ENCODE measurements at regions not wholly inside any gene's neighbourhood (a gene's known extent, or its start where the extent isn't known, plus 50 kb on each side); places are given as distances from the start of the nearest gene placed in this dataset.
A peak's percentile ranks its signal among the peaks of the same experiment; 100 is the strongest.

GRCh38 chr10:94183666-94184264 lies 179.0 kb downstream of the NOC3L start:
- no peak for DNase-seq (ENCODE audit: low read depth in 2 of 2)

GRCh38 chr10:94186722-94187121 lies 176.0 kb downstream of the NOC3L start:
- no peak for DNase-seq (ENCODE audit: low read depth in 2 of 2)

- no peak for DNase-seq (ENCODE audit: low read depth in 2 of 2)
Observed at GRCh38 chr10:94192333-94192732, 170.4 kb downstream of the NOC3L start.

GRCh38 chr10:94192974-94193373 lies 169.8 kb downstream of the NOC3L start:
- peak in 1 of 2 donors; percentile 28 for DNase-seq (ENCODE audit: low read depth in 2 of 2)

GRCh38 chr10:94193466-94193924 lies 169.2 kb downstream of the NOC3L start:
- peak in 1 of 2 donors; percentile 80 for DNase-seq (ENCODE audit: low read depth in 2 of 2)

GRCh38 chr10:94194256-94194655 lies 168.5 kb downstream of the NOC3L start:
- DNase-seq (ENCODE audit: low read depth in 2 of 2), result peak; percentile 21 to 52

- no peak for DNase-seq (ENCODE audit: low read depth in 2 of 2)
Observed at GRCh38 chr10:94197241-94197640, 165.5 kb downstream of the NOC3L start.

- no peak for DNase-seq (ENCODE audit: low read depth in 2 of 2)
Observed at GRCh38 chr10:94198324-94198723, 164.4 kb downstream of the NOC3L start.

GRCh38 chr10:94199565-94199964 lies 163.2 kb downstream of the NOC3L start:
- no peak for DNase-seq (ENCODE audit: low read depth in 2 of 2)

GRCh38 chr10:94200146-94200837 lies 162.4 kb downstream of the NOC3L start:
- no peak for DNase-seq (ENCODE audit: low read depth in 2 of 2)

GRCh38 chr10:94205396-94205831 lies 157.3 kb downstream of the NOC3L start:
- peak in 1 of 2 donors; percentile 92 for DNase-seq (ENCODE audit: low read depth in 2 of 2)

- DNase-seq (ENCODE audit: low read depth in 2 of 2), result peak in 1 of 2 donors; percentile 49
Observed at GRCh38 chr10:94206176-94206575, 156.6 kb downstream of the NOC3L start.

GRCh38 chr10:94208315-94208714 lies 154.4 kb downstream of the NOC3L start:
- DNase-seq (ENCODE audit: low read depth in 2 of 2), result no peak

GRCh38 chr10:94210440-94211168 lies 152.1 kb downstream of the NOC3L start:
- no peak for DNase-seq (ENCODE audit: low read depth in 2 of 2)

GRCh38 chr10:94211169-94211510 lies 151.6 kb downstream of the NOC3L start:
- DNase-seq (ENCODE audit: low read depth in 2 of 2), result no peak

GRCh38 chr10:94213001-94213530 lies 149.7 kb downstream of the NOC3L start:
- DNase-seq (ENCODE audit: low read depth in 2 of 2), result peak in 1 of 2 donors; percentile 95

- peak in 1 of 2 donors; percentile 57 for DNase-seq (ENCODE audit: low read depth in 2 of 2)
Observed at GRCh38 chr10:94213980-94214379, 148.8 kb downstream of the NOC3L start.

- peak in 1 of 2 donors; percentile 97 for DNase-seq (ENCODE audit: low read depth in 2 of 2)
Observed at GRCh38 chr10:94214481-94214893, 148.3 kb downstream of the NOC3L start.

- no peak for DNase-seq (ENCODE audit: low read depth in 2 of 2)
Observed at GRCh38 chr10:94216201-94216600, 146.5 kb downstream of the NOC3L start.

GRCh38 chr10:94217411-94217810 lies 145.3 kb downstream of the NOC3L start:
- DNase-seq (ENCODE audit: low read depth in 2 of 2), result peak in 1 of 2 donors; percentile 50

- DNase-seq (ENCODE audit: low read depth in 2 of 2), result no peak
Observed at GRCh38 chr10:94218493-94219183, 144.1 kb downstream of the NOC3L start.

- DNase-seq (ENCODE audit: low read depth in 2 of 2), result no peak
Observed at GRCh38 chr10:94219829-94220228, 142.9 kb downstream of the NOC3L start.
